ENCODE measurements at regions not wholly inside any gene's neighbourhood (a gene's known extent, or its start where the extent isn't known, plus 50 kb on each side); places are given as distances from the start of the nearest gene placed in this dataset.

DNA sequence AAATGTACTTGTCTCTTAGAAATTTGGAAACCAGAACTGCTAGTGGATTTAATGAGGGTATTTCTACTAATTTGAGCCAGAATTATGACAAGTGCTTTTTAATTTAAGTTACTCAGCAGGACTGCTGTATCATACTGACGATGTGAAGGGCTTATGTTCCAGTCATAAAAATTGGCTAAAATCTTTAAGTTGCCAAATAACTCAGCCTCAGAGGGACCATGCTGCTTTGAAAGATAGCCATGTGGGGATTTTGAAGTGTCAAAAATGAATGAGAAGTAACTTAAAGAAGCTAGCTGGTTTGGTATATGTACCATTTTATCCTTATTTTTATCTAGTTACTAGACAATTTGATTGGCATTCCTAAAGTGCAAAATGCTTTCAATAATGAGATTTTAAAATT, 545.0 kb downstream of the DIPK2A start:
- no peak overlapping the region for H3K4me3 ChIP-seq (ENCODE audit: low read length)
- no peak for DNase-seq
- no CpG with 5 or more reads among the region's 1 CpG for WGBS (ENCODE audit: insufficient coverage, low lambda C conversion rate)

GRCh38 chr3:144521131-144521530, 549.5 kb downstream of the DIPK2A start:
- Histone ChIP-seq H3K4me1 (ENCODE audit: control insufficient read depth, insufficient read depth, low read length) (no peaks in the 10 kb centered on the region), H3K27me3 (ENCODE audit: control insufficient read depth, insufficient read depth, low read length) (no peaks in the 10 kb centered on the region), H3K36me3 (ENCODE audit: control insufficient read depth, insufficient read depth, low read length) (no peaks in the 10 kb centered on the region), H3K9me3 (ENCODE audit: control insufficient read depth, low read depth, low read length) (no peaks in the 10 kb centered on the region), H3K4me3 (ENCODE audit: low read length) (no peak overlapping the region), H3K27ac (ENCODE audit: low read length) (no peak overlapping the region)
- DNase-seq: no peak
- WGBS (ENCODE audit: insufficient coverage, low lambda C conversion rate): 100% methylated on average over 1 of the region's 1 CpG

More for the DNA sequence above, 545.0 kb downstream of the DIPK2A start:
- Histone ChIP-seq H3K27me3 (ENCODE audit: control insufficient read depth, insufficient read depth, low read length) (no peaks in the 10 kb centered on the region), H3K9me3 (ENCODE audit: control insufficient read depth, low read depth, low read length) (no peaks in the 10 kb centered on the region), H3K36me3 (ENCODE audit: control insufficient read depth, insufficient read depth, low read length) (no peaks in the 10 kb centered on the region), H3K4me1 (ENCODE audit: control insufficient read depth, insufficient read depth, low read length) (no peaks in the 10 kb centered on the region), H3K27ac (ENCODE audit: low read length) (no peak overlapping the region)

GRCh38 chr3:144522456-144522855, 550.8 kb downstream of the DIPK2A start:
- H3K4me3 ChIP-seq (ENCODE audit: low read length): no peak overlapping the region
- H3K9me3 ChIP-seq (ENCODE audit: control insufficient read depth, low read depth, low read length): no peaks in the 10 kb centered on the region
- no peaks in the 10 kb centered on the region for H3K36me3 ChIP-seq (ENCODE audit: control insufficient read depth, insufficient read depth, low read length)
- H3K27me3 ChIP-seq (ENCODE audit: control insufficient read depth, insufficient read depth, low read length): no peaks in the 10 kb centered on the region
- DNase-seq: no peak
- H3K4me1 ChIP-seq (ENCODE audit: control insufficient read depth, insufficient read depth, low read length): no peaks in the 10 kb centered on the region
- no peak overlapping the region for H3K27ac ChIP-seq (ENCODE audit: low read length)
- 93% methylated on average over 3 of the region's 3 CpGs for WGBS (ENCODE audit: insufficient coverage, low lambda C conversion rate)

- Histone ChIP-seq H3K9me3 (ENCODE audit: control insufficient read depth, low read depth, low read length) (no peaks in the 10 kb centered on the region), H3K36me3 (ENCODE audit: control insufficient read depth, insufficient read depth, low read length) (no peaks in the 10 kb centered on the region), H3K4me1 (ENCODE audit: control insufficient read depth, insufficient read depth, low read length) (no peaks in the 10 kb centered on the region), H3K4me3 (ENCODE audit: low read length) (no peak overlapping the region), H3K27ac (ENCODE audit: low read length) (no peak overlapping the region), H3K27me3 (ENCODE audit: control insufficient read depth, insufficient read depth, low read length) (no peaks in the 10 kb centered on the region)
- WGBS (ENCODE audit: insufficient coverage, low lambda C conversion rate): no CpG with 5 or more reads among the region's 2 CpGs
- no peak for DNase-seq
Observed at GRCh38 chr3:144523396-144523795, 551.8 kb downstream of the DIPK2A start.

DNA sequence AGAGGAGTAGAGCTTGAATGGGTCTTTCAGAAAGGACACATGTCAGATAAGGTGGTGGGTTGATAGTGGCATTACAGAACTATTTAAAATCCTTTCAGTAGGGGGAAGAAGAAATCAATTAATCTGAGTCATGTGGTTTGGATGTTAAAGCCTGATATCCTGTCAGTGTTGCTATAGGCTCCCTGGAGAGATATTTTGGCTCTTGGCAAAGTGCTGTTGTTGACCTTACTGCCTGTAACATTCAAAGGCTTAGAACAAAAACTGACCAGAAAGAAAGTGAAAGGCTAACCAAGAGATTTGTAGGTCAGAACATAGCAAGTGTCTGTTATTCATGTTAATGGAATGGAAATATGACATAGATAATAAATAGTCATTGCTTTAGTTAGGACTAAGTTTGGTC, 552.9 kb downstream of the DIPK2A start:
- no peak for DNase-seq
- no peaks in the 10 kb centered on the region for H3K9me3 ChIP-seq (ENCODE audit: control insufficient read depth, low read depth, low read length)

GRCh38 chr3:144529566-144529965, 557.9 kb downstream of the DIPK2A start:
- no peaks in the 10 kb centered on the region for H3K9me3 ChIP-seq (ENCODE audit: control insufficient read depth, low read depth, low read length)
- peak overlapping the region; percentile 10 for H3K27ac ChIP-seq (ENCODE audit: low read length)
- H3K27me3 ChIP-seq (ENCODE audit: control insufficient read depth, insufficient read depth, low read length): no peaks in the 10 kb centered on the region
- H3K4me3 ChIP-seq (ENCODE audit: low read length): no peak overlapping the region
- peaks cover 4% of the 10 kb centered on the region for H3K4me1 ChIP-seq (ENCODE audit: control insufficient read depth, insufficient read depth, low read length)
- no peaks in the 10 kb centered on the region for H3K36me3 ChIP-seq (ENCODE audit: control insufficient read depth, insufficient read depth, low read length)
- peak; percentile 54 to 73 for DNase-seq
- WGBS (ENCODE audit: insufficient coverage, low lambda C conversion rate): no CpG with 5 or more reads among the region's 1 CpG

More for the DNA sequence above, 552.9 kb downstream of the DIPK2A start:
- Histone ChIP-seq H3K27me3 (ENCODE audit: control insufficient read depth, insufficient read depth, low read length) (no peaks in the 10 kb centered on the region), H3K4me1 (ENCODE audit: control insufficient read depth, insufficient read depth, low read length) (peaks cover 4% of the 10 kb centered on the region), H3K36me3 (ENCODE audit: control insufficient read depth, insufficient read depth, low read length) (no peaks in the 10 kb centered on the region), H3K27ac (ENCODE audit: low read length) (no peak overlapping the region), H3K4me3 (ENCODE audit: low read length) (no peak overlapping the region)

DNA sequence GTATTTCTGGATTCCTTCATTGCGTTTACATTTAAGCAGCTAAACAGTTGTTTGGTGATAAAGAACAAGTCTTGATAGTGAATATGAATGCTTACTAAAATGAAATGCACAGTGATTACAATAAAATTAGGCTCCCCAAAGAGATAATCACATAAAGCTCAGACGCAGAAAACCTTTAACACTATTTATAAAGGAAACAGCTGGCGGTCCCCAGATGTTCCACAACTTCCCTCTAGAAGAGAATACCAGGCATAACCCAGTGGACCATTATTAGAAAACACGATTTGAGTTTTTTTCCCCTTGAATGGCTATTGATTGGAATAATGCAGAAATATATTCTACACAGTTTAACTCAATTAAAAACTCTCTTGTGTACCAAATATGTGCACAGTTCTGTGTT, 573.2 kb downstream of the DIPK2A start:
- Histone ChIP-seq H3K4me1 (ENCODE audit: control insufficient read depth, insufficient read depth, low read length) (no peaks in the 10 kb centered on the region), H3K27ac (ENCODE audit: low read length) (no peak overlapping the region), H3K27me3 (ENCODE audit: control insufficient read depth, insufficient read depth, low read length) (no peaks in the 10 kb centered on the region), H3K36me3 (ENCODE audit: control insufficient read depth, insufficient read depth, low read length) (no peaks in the 10 kb centered on the region), H3K9me3 (ENCODE audit: control insufficient read depth, low read depth, low read length) (no peaks in the 10 kb centered on the region), H3K4me3 (ENCODE audit: low read length) (no peak overlapping the region)
- DNase-seq: no peak
- 93% methylated on average over 2 of the region's 4 CpGs for WGBS (ENCODE audit: insufficient coverage, low lambda C conversion rate)

- H3K27ac ChIP-seq (ENCODE audit: low read length): no peak overlapping the region
- no peaks in the 10 kb centered on the region for H3K4me1 ChIP-seq (ENCODE audit: control insufficient read depth, insufficient read depth, low read length)
- DNase-seq: no peak
- no peak overlapping the region for H3K4me3 ChIP-seq (ENCODE audit: low read length)
- no peaks in the 10 kb centered on the region for H3K27me3 ChIP-seq (ENCODE audit: control insufficient read depth, insufficient read depth, low read length)
- no peaks in the 10 kb centered on the region for H3K36me3 ChIP-seq (ENCODE audit: control insufficient read depth, insufficient read depth, low read length)
- WGBS (ENCODE audit: insufficient coverage, low lambda C conversion rate): 100% methylated on average over 1 of the region's 2 CpGs
- H3K9me3 ChIP-seq (ENCODE audit: control insufficient read depth, low read depth, low read length): no peaks in the 10 kb centered on the region
Observed at GRCh38 chr3:144546539-144546938, 574.9 kb downstream of the DIPK2A start.

GRCh38 chr3:144548346-144548745, 576.7 kb downstream of the DIPK2A start:
- H3K27ac ChIP-seq (ENCODE audit: low read length): no peak overlapping the region
- no CpG with 5 or more reads among the region's 4 CpGs for WGBS (ENCODE audit: insufficient coverage, low lambda C conversion rate)
- H3K36me3 ChIP-seq (ENCODE audit: control insufficient read depth, insufficient read depth, low read length): no peaks in the 10 kb centered on the region
- H3K4me1 ChIP-seq (ENCODE audit: control insufficient read depth, insufficient read depth, low read length): no peaks in the 10 kb centered on the region
- H3K9me3 ChIP-seq (ENCODE audit: control insufficient read depth, low read depth, low read length): no peaks in the 10 kb centered on the region
- DNase-seq: no peak
- no peaks in the 10 kb centered on the region for H3K27me3 ChIP-seq (ENCODE audit: control insufficient read depth, insufficient read depth, low read length)
- no peak overlapping the region for H3K4me3 ChIP-seq (ENCODE audit: low read length)

GRCh38 chr3:144549166-144549565, 577.5 kb downstream of the DIPK2A start:
- Histone ChIP-seq H3K27me3 (ENCODE audit: control insufficient read depth, insufficient read depth, low read length) (no peaks in the 10 kb centered on the region), H3K4me1 (ENCODE audit: control insufficient read depth, insufficient read depth, low read length) (no peaks in the 10 kb centered on the region), H3K4me3 (ENCODE audit: low read length) (no peak overlapping the region), H3K36me3 (ENCODE audit: control insufficient read depth, insufficient read depth, low read length) (no peaks in the 10 kb centered on the region), H3K9me3 (ENCODE audit: control insufficient read depth, low read depth, low read length) (no peaks in the 10 kb centered on the region), H3K27ac (ENCODE audit: low read length) (no peak overlapping the region)
- WGBS (ENCODE audit: insufficient coverage, low lambda C conversion rate): no CpG with 5 or more reads among the region's 1 CpG
- no peak for DNase-seq

DNA sequence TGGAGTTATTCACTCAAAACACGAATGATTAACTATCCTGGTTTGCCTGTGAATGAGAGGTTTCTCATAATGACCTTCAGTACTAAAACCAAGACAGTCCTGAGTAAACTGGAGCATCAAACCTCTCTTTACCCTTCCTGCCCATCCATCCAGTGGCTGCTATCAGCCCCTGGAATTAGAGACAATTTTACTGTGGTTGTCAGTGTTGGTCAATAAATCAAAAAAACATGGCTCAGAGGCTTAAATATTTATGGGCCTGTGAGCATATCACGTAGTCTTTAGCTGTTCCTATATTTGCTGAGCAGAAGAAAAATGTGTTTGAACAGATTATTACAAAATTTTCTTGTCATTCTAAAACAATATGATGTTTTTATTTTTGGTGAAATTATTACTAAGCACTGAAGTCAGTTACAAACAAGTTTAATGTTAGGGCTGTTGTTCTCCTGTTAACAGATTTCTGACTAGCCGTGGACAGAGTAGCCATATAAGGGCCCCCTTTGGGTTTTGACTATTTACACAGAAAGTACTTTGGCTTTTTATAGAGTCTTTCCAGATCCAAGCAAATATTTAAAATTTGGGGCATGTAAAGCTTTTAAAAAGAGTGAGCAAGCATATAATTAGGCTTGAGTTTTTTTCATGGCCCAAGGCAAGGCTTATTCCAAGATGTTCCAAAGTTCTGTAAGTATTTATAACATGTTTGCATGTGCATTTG, 580.9 kb downstream of the DIPK2A start:
- H3K9me3 ChIP-seq (ENCODE audit: control insufficient read depth, low read depth, low read length): no peaks in the 10 kb centered on the region
- H3K4me3 ChIP-seq (ENCODE audit: low read length): no peak overlapping the region
- no peaks in the 10 kb centered on the region for H3K4me1 ChIP-seq (ENCODE audit: control insufficient read depth, insufficient read depth, low read length)
- DNase-seq: no peak
- H3K27ac ChIP-seq (ENCODE audit: low read length): no peak overlapping the region
- WGBS (ENCODE audit: insufficient coverage, low lambda C conversion rate): 100% methylated on average over 1 of the region's 3 CpGs
- no peaks in the 10 kb centered on the region for H3K36me3 ChIP-seq (ENCODE audit: control insufficient read depth, insufficient read depth, low read length)
- no peaks in the 10 kb centered on the region for H3K27me3 ChIP-seq (ENCODE audit: control insufficient read depth, insufficient read depth, low read length)

Measured in large intestine (tissue), 3 donors.